OCI-LY1 (cell line): ENCODE measurements at regions not wholly inside any gene's neighbourhood (a gene's known extent, or its start where the extent isn't known, plus 50 kb on each side); places are given as distances from the start of the nearest gene placed in this dataset.
"Not testable (repeated sequence)": the region's sequence is repeated elsewhere in the genome, so short reads cannot be mapped to it uniquely, and the experiment has no call there.

ENCODE experiments used
- CTCF ChIP-seq: fragments of 200-600 bp; sonication (generic), shearing (Covaris generic); IDR thresholded peaks from 2 replicates; pipeline ENCODE4 v1.5.1; 2017; ENCODE audit warnings: mild to moderate bottlenecking, antibody characterized with exemption, low read length, moderate library complexity, mixed read lengths
- EZH2 ChIP-seq: fragments of 200-600 bp; sonication (generic), shearing (Covaris generic); IDR thresholded peaks from 2 replicates; pipeline ENCODE4 v1.8.0; 2017; ENCODE audit warnings: borderline replicate concordance, mixed run types, mild to moderate bottlenecking, antibody characterized with exemption, low read length, moderate library complexity, mixed read lengths

GRCh38 chr15:84476364-84477033, 124.3 kb upstream of the ZSCAN2 start:
- TF ChIP-seq CTCF, EZH2: not testable (repeated sequence)
